ENCODE measurements at regions not wholly inside any gene's neighbourhood (a gene's known extent, or its start where the extent isn't known, plus 50 kb on each side); places are given as distances from the start of the nearest gene placed in this dataset.
A peak's percentile ranks its signal among the peaks of the same experiment; 100 is the strongest.

- Histone ChIP-seq H3K4me1 (no peaks in the 10 kb centered on the region), H3K4me3 (no peak overlapping the region), H3K27me3 (no peaks in the 10 kb centered on the region), H3K9me3 (no peaks in the 10 kb centered on the region), H3K36me3 (no peaks in the 10 kb centered on the region), H3K27ac (peak overlapping the region in 1 of 2 donors; percentile 73)
- DNase-seq (ENCODE audit: low spot score in 2 of 2), result no peak
- TF ChIP-seq POLR2A (IDR thresholded peaks at IDR 0.05) (no peak), CTCF (IDR thresholded peaks at IDR 0.05) (no peak), POLR2AphosphoS5 (IDR thresholded peaks at IDR 0.05) (no peak)
- intact Hi-C loops (cut with DNase I; ENCODE audit: low total_unique reads), result no loop called here
Observed at GRCh38 chr15:93486407-93487117, 397.6 kb upstream of the RGMA start.

GRCh38 chr15:93485438-93486327, 396.7 kb upstream of the RGMA start:
- H3K4me3 ChIP-seq, result no peak overlapping the region
- DNase-seq (ENCODE audit: low spot score in 2 of 2), result peak in 1 of 2 donors; percentile 31
- H3K9me3 ChIP-seq, result no peaks in the 10 kb centered on the region
- TF ChIP-seq POLR2AphosphoS5 (IDR thresholded peaks at IDR 0.05) (peak in 2 of 3 donors; percentile 37 to 38), POLR2A (IDR thresholded peaks at IDR 0.05) (no peak), CTCF (IDR thresholded peaks at IDR 0.05) (peak in 1 of 3 donors; percentile 18)
- intact Hi-C loops (cut with DNase I; ENCODE audit: low total_unique reads), result no loop called here
- no peaks in the 10 kb centered on the region for H3K36me3 ChIP-seq
- H3K4me1 ChIP-seq, result no peaks in the 10 kb centered on the region
- peak overlapping the region; percentile 45 to 78 for H3K27ac ChIP-seq
- no peaks in the 10 kb centered on the region for H3K27me3 ChIP-seq

- H3K36me3 ChIP-seq, result no peaks in the 10 kb centered on the region
- intact Hi-C loops (cut with DNase I; ENCODE audit: low total_unique reads), result no loop called here
- no peak overlapping the region for H3K27ac ChIP-seq
- TF ChIP-seq POLR2A (IDR thresholded peaks at IDR 0.05) (no peak), POLR2AphosphoS5 (IDR thresholded peaks at IDR 0.05) (no peak), CTCF (IDR thresholded peaks at IDR 0.05) (no peak)
- no peaks in the 10 kb centered on the region for H3K9me3 ChIP-seq
- H3K4me1 ChIP-seq, result no peaks in the 10 kb centered on the region
- H3K4me3 ChIP-seq, result no peak overlapping the region
- DNase-seq (ENCODE audit: low spot score in 2 of 2), result no peak
- no peaks in the 10 kb centered on the region for H3K27me3 ChIP-seq
Observed at GRCh38 chr15:93483923-93484322, 394.9 kb upstream of the RGMA start.

- H3K27ac ChIP-seq, result no peak overlapping the region
- TF ChIP-seq CTCF (IDR thresholded peaks at IDR 0.05), result no peak
- no peak for TF ChIP-seq POLR2A (IDR thresholded peaks at IDR 0.05)
- no peak for TF ChIP-seq POLR2AphosphoS5 (IDR thresholded peaks at IDR 0.05)
- no peaks in the 10 kb centered on the region for H3K9me3 ChIP-seq
- no peak overlapping the region for H3K4me3 ChIP-seq
- no peaks in the 10 kb centered on the region for H3K4me1 ChIP-seq
- intact Hi-C loops (cut with DNase I; ENCODE audit: low total_unique reads), result no loop called here
- no peaks in the 10 kb centered on the region for H3K36me3 ChIP-seq
- no peak for DNase-seq (ENCODE audit: low spot score in 2 of 2)
- H3K27me3 ChIP-seq, result no peaks in the 10 kb centered on the region
Observed at GRCh38 chr15:93482731-93483130, 393.7 kb upstream of the RGMA start.

- no peaks in the 10 kb centered on the region for H3K4me1 ChIP-seq
- H3K27me3 ChIP-seq, result no peaks in the 10 kb centered on the region
- H3K36me3 ChIP-seq, result no peaks in the 10 kb centered on the region
- H3K4me3 ChIP-seq, result no peak overlapping the region
- TF ChIP-seq POLR2AphosphoS5 (IDR thresholded peaks at IDR 0.05), result peak in 2 of 3 donors; percentile 51 to 73
- TF ChIP-seq POLR2A (IDR thresholded peaks at IDR 0.05), result no peak
- no peak for TF ChIP-seq CTCF (IDR thresholded peaks at IDR 0.05)
- no peaks in the 10 kb centered on the region for H3K9me3 ChIP-seq
- peak in 1 of 2 donors; percentile 41 for DNase-seq (ENCODE audit: low spot score in 2 of 2)
- peak overlapping the region; percentile 56 to 60 for H3K27ac ChIP-seq
- intact Hi-C loops (cut with DNase I; ENCODE audit: low total_unique reads), result no loop called here
Observed at GRCh38 chr15:93479715-93480114, 390.7 kb upstream of the RGMA start.
